Body of pancreas (tissue), 4 donors: ENCODE measurements at regions not wholly inside any gene's neighbourhood (a gene's known extent, or its start where the extent isn't known, plus 50 kb on each side); places are given as distances from the start of the nearest gene placed in this dataset.

Experiments used
- POLR2A ChIP-seq, 3 donors: fragments of 450-650 bp; IDR thresholded peaks; one replicate each; pipeline ENCODE4 v1.6.1; 2016; ENCODE audit warnings: antibody characterized with exemption in 3 of 3, mild to moderate bottlenecking in 2 of 3
- TF ChIP-seq, protein P1 (sequence below), 7 experiments: fragments of 450-650 bp in 4 of 7; fragments of 200-600 bp in 3 of 7; sonication (generic) in 3 of 7; IDR thresholded peaks; one replicate each; pipeline ENCODE4 v1.5.1; 2016 to 2019; ENCODE audit warnings: antibody characterized with exemption in 7 of 7

DNA sequence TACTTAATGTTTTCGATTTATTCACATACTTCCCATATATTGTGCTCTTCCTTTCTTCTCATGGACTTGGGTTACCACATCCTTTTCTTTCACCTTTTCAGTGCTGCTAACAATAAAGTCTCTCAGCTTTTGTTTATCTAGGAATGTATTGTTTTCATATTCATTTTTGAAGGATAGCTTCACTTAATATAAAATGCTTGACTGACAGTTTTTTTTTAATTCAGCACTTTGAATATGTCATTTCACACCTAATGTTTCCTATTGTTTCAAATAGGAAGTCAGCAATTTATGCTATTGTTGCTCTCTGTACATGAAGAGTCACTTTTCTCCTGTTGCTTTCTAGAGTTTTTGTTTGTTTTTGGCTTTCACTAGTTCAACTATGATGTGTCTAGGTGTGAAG, 738.3 kb upstream of the STXBP6 start:
- TF ChIP-seq, protein P1, sequence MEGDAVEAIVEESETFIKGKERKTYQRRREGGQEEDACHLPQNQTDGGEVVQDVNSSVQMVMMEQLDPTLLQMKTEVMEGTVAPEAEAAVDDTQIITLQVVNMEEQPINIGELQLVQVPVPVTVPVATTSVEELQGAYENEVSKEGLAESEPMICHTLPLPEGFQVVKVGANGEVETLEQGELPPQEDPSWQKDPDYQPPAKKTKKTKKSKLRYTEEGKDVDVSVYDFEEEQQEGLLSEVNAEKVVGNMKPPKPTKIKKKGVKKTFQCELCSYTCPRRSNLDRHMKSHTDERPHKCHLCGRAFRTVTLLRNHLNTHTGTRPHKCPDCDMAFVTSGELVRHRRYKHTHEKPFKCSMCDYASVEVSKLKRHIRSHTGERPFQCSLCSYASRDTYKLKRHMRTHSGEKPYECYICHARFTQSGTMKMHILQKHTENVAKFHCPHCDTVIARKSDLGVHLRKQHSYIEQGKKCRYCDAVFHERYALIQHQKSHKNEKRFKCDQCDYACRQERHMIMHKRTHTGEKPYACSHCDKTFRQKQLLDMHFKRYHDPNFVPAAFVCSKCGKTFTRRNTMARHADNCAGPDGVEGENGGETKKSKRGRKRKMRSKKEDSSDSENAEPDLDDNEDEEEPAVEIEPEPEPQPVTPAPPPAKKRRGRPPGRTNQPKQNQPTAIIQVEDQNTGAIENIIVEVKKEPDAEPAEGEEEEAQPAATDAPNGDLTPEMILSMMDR (IDR thresholded peaks at IDR 0.05): no peak
- no peak for TF ChIP-seq POLR2A (IDR thresholded peaks at IDR 0.05)
